ENCODE measurements at regions not wholly inside any gene's neighbourhood (a gene's known extent, or its start where the extent isn't known, plus 50 kb on each side); places are given as distances from the start of the nearest gene placed in this dataset.

- DNase-seq (ENCODE audit: insufficient read length, low spot score, missing footprints) = no peak
- Histone ChIP-seq H3K9me3 (ENCODE audit: low read depth, low read length) (no peaks in the 10 kb centered on the region), H3K4me1 (ENCODE audit: insufficient read depth, low read length) (peaks cover 11% of the 10 kb centered on the region), H2AFZ (ENCODE audit: low read length) (no peak overlapping the region), H3K79me2 (ENCODE audit: insufficient read depth, low read length) (no peaks in the 10 kb centered on the region), H3K36me3 (ENCODE audit: insufficient read depth, low read length) (no peaks in the 10 kb centered on the region), H3K4me2 (ENCODE audit: insufficient read depth, low read length) (no peak overlapping the region), H4K20me1 (ENCODE audit: insufficient read depth, low read length) (no peaks in the 10 kb centered on the region), H3K27ac (ENCODE audit: low read depth, low read length) (no peak overlapping the region), H3K4me3 (ENCODE audit: insufficient read depth, low read length) (no peak overlapping the region), H3K27me3 (ENCODE audit: insufficient read depth, low read length) (no peaks in the 10 kb centered on the region)
- TF ChIP-seq CTCF (IDR thresholded peaks at IDR 0.05; ENCODE audit: extremely low read depth, low read depth, low read length) = no peak
Observed at GRCh38 chr7:131654249-131654558, 97.8 kb upstream of the PODXL start.

GRCh38 chr7:131653418-131654248 lies 97.2 kb upstream of the PODXL start:
- Histone ChIP-seq H3K36me3 (ENCODE audit: insufficient read depth, low read length) (no peaks in the 10 kb centered on the region), H3K4me1 (ENCODE audit: insufficient read depth, low read length) (peaks cover 11% of the 10 kb centered on the region), H3K4me3 (ENCODE audit: insufficient read depth, low read length) (no peak overlapping the region), H3K9me3 (ENCODE audit: low read depth, low read length) (no peaks in the 10 kb centered on the region), H2AFZ (ENCODE audit: low read length) (peak overlapping the region; percentile 31), H3K27me3 (ENCODE audit: insufficient read depth, low read length) (no peaks in the 10 kb centered on the region), H3K27ac (ENCODE audit: low read depth, low read length) (no peak overlapping the region), H3K79me2 (ENCODE audit: insufficient read depth, low read length) (no peaks in the 10 kb centered on the region), H4K20me1 (ENCODE audit: insufficient read depth, low read length) (no peaks in the 10 kb centered on the region), H3K4me2 (ENCODE audit: insufficient read depth, low read length) (peak overlapping the region; percentile 48)
- DNase-seq (ENCODE audit: insufficient read length, low spot score, missing footprints) = peak; percentile 81
- TF ChIP-seq CTCF (IDR thresholded peaks at IDR 0.05; ENCODE audit: extremely low read depth, low read depth, low read length) = no peak

- TF ChIP-seq CTCF (IDR thresholded peaks at IDR 0.05; ENCODE audit: extremely low read depth, low read depth, low read length) = no peak
- Histone ChIP-seq H3K36me3 (ENCODE audit: insufficient read depth, low read length) (no peaks in the 10 kb centered on the region), H3K4me1 (ENCODE audit: insufficient read depth, low read length) (peaks cover 11% of the 10 kb centered on the region), H3K27me3 (ENCODE audit: insufficient read depth, low read length) (no peaks in the 10 kb centered on the region), H3K4me2 (ENCODE audit: insufficient read depth, low read length) (no peak overlapping the region), H3K9me3 (ENCODE audit: low read depth, low read length) (no peaks in the 10 kb centered on the region), H4K20me1 (ENCODE audit: insufficient read depth, low read length) (no peaks in the 10 kb centered on the region), H3K27ac (ENCODE audit: low read depth, low read length) (no peak overlapping the region), H3K79me2 (ENCODE audit: insufficient read depth, low read length) (no peaks in the 10 kb centered on the region), H3K4me3 (ENCODE audit: insufficient read depth, low read length) (no peak overlapping the region), H2AFZ (ENCODE audit: low read length) (no peak overlapping the region)
- no peak for DNase-seq (ENCODE audit: insufficient read length, low spot score, missing footprints)
Observed at GRCh38 chr7:131652934-131653333, 96.5 kb upstream of the PODXL start.

- DNase-seq (ENCODE audit: insufficient read length, low spot score, missing footprints) = no peak
- Histone ChIP-seq H2AFZ (ENCODE audit: low read length) (no peak overlapping the region), H3K27ac (ENCODE audit: low read depth, low read length) (no peak overlapping the region), H3K4me1 (ENCODE audit: insufficient read depth, low read length) (peaks cover 11% of the 10 kb centered on the region), H3K9me3 (ENCODE audit: low read depth, low read length) (no peaks in the 10 kb centered on the region), H4K20me1 (ENCODE audit: insufficient read depth, low read length) (no peaks in the 10 kb centered on the region), H3K27me3 (ENCODE audit: insufficient read depth, low read length) (no peaks in the 10 kb centered on the region), H3K36me3 (ENCODE audit: insufficient read depth, low read length) (no peaks in the 10 kb centered on the region), H3K4me2 (ENCODE audit: insufficient read depth, low read length) (no peak overlapping the region), H3K79me2 (ENCODE audit: insufficient read depth, low read length) (no peaks in the 10 kb centered on the region), H3K4me3 (ENCODE audit: insufficient read depth, low read length) (no peak overlapping the region)
- no peak for TF ChIP-seq CTCF (IDR thresholded peaks at IDR 0.05; ENCODE audit: extremely low read depth, low read depth, low read length)
Observed at GRCh38 chr7:131652194-131652593, 95.8 kb upstream of the PODXL start.

All from osteoblast (primary cell).